Cardiac fibroblast (primary cell): ENCODE measurements at regions not wholly inside any gene's neighbourhood (a gene's known extent, or its start where the extent isn't known, plus 50 kb on each side); places are given as distances from the start of the nearest gene placed in this dataset.

Experiments
- DNase-seq, 2 donors: peaks; one replicate each; pipeline versions ENCODE4 v3.0.0 to v3.0.0-alpha.2; 2010; ENCODE audit warnings: low read depth in 2 of 2
- H3K4me3 ChIP-seq, 2 donors: replicated peaks in 1 of 2; 1 replicate in 1 of 2; 2 replicates in 1 of 2; pipeline ENCODE4 v1.5.1; 2011; ENCODE audit warnings: low read depth in 2 of 2, low read length in 2 of 2, mild to moderate bottlenecking in 2 of 2, moderate library complexity in 1 of 2
- TF ChIP-seq, protein P1 (sequence below): IDR thresholded peaks from one replicate; pipeline ENCODE4 v1.5.1; 2011; ENCODE audit warnings: low read depth, mild to moderate bottlenecking, low read length, inconsistent platforms

DNA sequence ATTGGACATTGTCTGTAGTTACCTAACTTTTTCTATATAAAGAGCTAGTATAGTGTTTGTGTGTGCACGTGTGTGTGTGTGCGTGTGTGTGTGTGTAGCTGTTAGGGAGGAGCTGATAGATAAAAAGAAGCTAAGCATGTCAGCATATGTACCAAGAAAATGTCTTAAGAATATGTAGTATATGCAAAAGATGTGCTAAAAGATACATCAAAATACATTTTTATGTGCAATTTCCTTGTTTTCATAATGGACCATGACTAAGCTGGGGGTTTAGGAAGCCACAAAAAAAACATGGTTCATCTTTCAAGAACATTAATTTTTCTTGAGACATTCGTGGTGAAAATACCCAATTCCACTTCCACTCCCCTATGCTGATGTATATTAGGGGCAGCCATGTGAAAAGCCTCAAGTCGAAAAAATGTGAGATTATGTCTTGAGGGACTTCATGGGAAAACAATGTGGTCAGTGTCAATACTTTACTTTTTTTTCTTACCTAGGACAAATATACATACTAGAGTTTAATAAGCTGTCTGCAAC is 1599.7 kb downstream of the ARAP2 start:
- no peak for DNase-seq
- TF ChIP-seq, protein P1, sequence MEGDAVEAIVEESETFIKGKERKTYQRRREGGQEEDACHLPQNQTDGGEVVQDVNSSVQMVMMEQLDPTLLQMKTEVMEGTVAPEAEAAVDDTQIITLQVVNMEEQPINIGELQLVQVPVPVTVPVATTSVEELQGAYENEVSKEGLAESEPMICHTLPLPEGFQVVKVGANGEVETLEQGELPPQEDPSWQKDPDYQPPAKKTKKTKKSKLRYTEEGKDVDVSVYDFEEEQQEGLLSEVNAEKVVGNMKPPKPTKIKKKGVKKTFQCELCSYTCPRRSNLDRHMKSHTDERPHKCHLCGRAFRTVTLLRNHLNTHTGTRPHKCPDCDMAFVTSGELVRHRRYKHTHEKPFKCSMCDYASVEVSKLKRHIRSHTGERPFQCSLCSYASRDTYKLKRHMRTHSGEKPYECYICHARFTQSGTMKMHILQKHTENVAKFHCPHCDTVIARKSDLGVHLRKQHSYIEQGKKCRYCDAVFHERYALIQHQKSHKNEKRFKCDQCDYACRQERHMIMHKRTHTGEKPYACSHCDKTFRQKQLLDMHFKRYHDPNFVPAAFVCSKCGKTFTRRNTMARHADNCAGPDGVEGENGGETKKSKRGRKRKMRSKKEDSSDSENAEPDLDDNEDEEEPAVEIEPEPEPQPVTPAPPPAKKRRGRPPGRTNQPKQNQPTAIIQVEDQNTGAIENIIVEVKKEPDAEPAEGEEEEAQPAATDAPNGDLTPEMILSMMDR, result no peak
- H3K4me3 ChIP-seq, result no peak overlapping the region

GRCh38 chr4:34649716-34650115 is 1594.6 kb downstream of the ARAP2 start:
- DNase-seq, result peak in 1 of 2 donors; percentile 66
- no peak overlapping the region for H3K4me3 ChIP-seq
- TF ChIP-seq, protein P1, result no peak

GRCh38 chr4:34664051-34664450 is 1580.3 kb downstream of the ARAP2 start:
- DNase-seq, result no peak
- TF ChIP-seq, protein P1, result no peak
- no peak overlapping the region for H3K4me3 ChIP-seq

- no peak for DNase-seq
- H3K4me3 ChIP-seq, result no peak overlapping the region
- TF ChIP-seq, protein P1, result no peak
Measured at GRCh38 chr4:34676400-34676799, 1567.9 kb downstream of the ARAP2 start.

- DNase-seq, result no peak
- no peak overlapping the region for H3K4me3 ChIP-seq
- TF ChIP-seq, protein P1, result no peak
Measured at GRCh38 chr4:34678431-34678830, 1565.9 kb downstream of the ARAP2 start.

DNA sequence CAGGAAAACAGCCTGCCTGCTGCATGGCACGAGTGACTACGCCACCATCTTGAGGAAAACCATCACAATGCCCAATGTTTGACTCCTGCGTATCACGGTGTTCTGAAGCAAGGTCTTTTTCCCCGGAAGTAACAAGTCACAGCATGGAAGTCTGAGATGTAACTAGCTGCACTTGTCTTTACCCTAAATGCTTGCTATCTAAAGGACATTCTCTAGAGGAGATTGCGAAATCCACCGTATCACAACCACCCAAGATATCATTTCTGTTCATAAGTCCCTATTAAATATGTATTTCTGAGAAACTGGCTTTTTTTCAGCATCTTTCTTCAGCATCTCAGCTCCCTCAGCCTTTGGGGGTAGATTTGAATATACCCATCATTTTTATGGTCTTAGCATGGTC is 1565.1 kb downstream of the ARAP2 start:
- TF ChIP-seq, protein P1, result no peak
- no peak for DNase-seq
- H3K4me3 ChIP-seq, result no peak overlapping the region

DNA sequence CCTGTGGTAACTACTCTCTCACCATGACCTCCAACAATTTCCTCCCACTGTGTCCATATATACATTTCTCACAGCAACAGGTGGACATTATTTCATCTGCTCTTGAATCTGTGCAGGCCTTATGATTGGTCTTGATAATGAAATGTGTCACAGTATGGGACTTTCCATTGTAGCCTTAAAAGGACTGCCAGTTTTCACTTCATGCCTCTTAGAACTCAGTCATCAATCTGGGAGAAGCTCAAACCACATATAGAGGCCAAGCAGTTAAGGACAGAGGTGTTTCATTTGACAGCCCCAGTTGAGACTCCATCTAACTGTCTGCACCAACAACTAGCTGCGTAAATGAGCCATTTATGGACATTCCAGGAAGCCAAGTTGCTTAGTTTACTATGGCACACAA is 1534.8 kb downstream of the ARAP2 start:
- TF ChIP-seq, protein P1, result no peak
- no peak for DNase-seq

More for the DNA sequence above, 1534.8 kb downstream of the ARAP2 start:
- no peak overlapping the region for H3K4me3 ChIP-seq
